GM11168 (cell line): ENCODE measurements at regions not wholly inside any gene's neighbourhood (a gene's known extent, or its start where the extent isn't known, plus 50 kb on each side); places are given as distances from the start of the nearest gene placed in this dataset.

Experiments used
- in situ Hi-C: fragments of 300-500 bp; cut with MboI; formaldehyde crosslinking; loops from one replicate; pipeline ENCODE4 v1.12.0; 2022; ENCODE audit warnings: low sequenced_read_pairs; ENCODE audit not compliant: unreplicated experiment

GRCh38 chr1:184919892-184920291 lies 54.4 kb downstream of the NIBAN1 start:
- in situ Hi-C loops, result no loop called here

GRCh38 chr1:184915463-184916090 lies 58.7 kb downstream of the NIBAN1 start:
- in situ Hi-C loops, result no loop called here

- in situ Hi-C loops, result no loop called here
Observed at GRCh38 chr1:184914149-184914548, 60.2 kb downstream of the NIBAN1 start.

GRCh38 chr1:184912392-184912791 lies 61.9 kb downstream of the NIBAN1 start:
- in situ Hi-C loops, result no loop called here

- in situ Hi-C loops, result no loop called here
Observed at GRCh38 chr1:184911830-184912229, 62.5 kb downstream of the NIBAN1 start.

- in situ Hi-C loops, result no loop called here
Observed at GRCh38 chr1:184911103-184911745, 63.1 kb downstream of the NIBAN1 start.

- in situ Hi-C loops, result no loop called here
Observed at GRCh38 chr1:184910691-184911091, 63.6 kb downstream of the NIBAN1 start.

GRCh38 chr1:184910005-184910404 lies 64.3 kb downstream of the NIBAN1 start:
- in situ Hi-C loops, result no loop called here

GRCh38 chr1:184909019-184909418 lies 65.3 kb downstream of the NIBAN1 start:
- in situ Hi-C loops, result no loop called here

- in situ Hi-C loops, result no loop called here
Observed at GRCh38 chr1:184908506-184908905, 65.8 kb downstream of the NIBAN1 start.

- in situ Hi-C loops, result no loop called here
Observed at GRCh38 chr1:184907500-184907899, 66.8 kb downstream of the NIBAN1 start.

- in situ Hi-C loops, result no loop called here
Observed at GRCh38 chr1:184906761-184907160, 67.5 kb downstream of the NIBAN1 start.

- in situ Hi-C loops, result no loop called here
Observed at GRCh38 chr1:184905601-184906322, 68.5 kb downstream of the NIBAN1 start.

GRCh38 chr1:184903111-184903692 lies 71.1 kb downstream of the NIBAN1 start:
- in situ Hi-C loops, result no loop called here

GRCh38 chr1:184900507-184900906 lies 73.8 kb downstream of the NIBAN1 start:
- in situ Hi-C loops, result no loop called here

GRCh38 chr1:184896000-184896399 lies 78.3 kb downstream of the NIBAN1 start:
- in situ Hi-C loops, result no loop called here

GRCh38 chr1:184895086-184895485 lies 79.2 kb downstream of the NIBAN1 start:
- in situ Hi-C loops, result no loop called here

GRCh38 chr1:184893695-184894094 lies 80.6 kb downstream of the NIBAN1 start:
- in situ Hi-C loops, result no loop called here

GRCh38 chr1:184892116-184892515 lies 82.2 kb downstream of the NIBAN1 start:
- in situ Hi-C loops, result no loop called here

- in situ Hi-C loops, result no loop called here
Observed at GRCh38 chr1:184891440-184891839, 82.9 kb downstream of the NIBAN1 start.

GRCh38 chr1:184890539-184890973 lies 83.8 kb downstream of the NIBAN1 start:
- in situ Hi-C loops, result no loop called here
